ENCODE measurements at regions not wholly inside any gene's neighbourhood (a gene's known extent, or its start where the extent isn't known, plus 50 kb on each side); places are given as distances from the start of the nearest gene placed in this dataset.

GRCh38 chr4:127143460-127144195 is 489.1 kb upstream of the INTU start:
- TF ChIP-seq CTCF (IDR thresholded peaks at IDR 0.05): no peak
- TF ChIP-seq POLR2A (IDR thresholded peaks at IDR 0.05): no peak
